Brain microvascular endothelial cell (primary cell): ENCODE measurements at regions not wholly inside any gene's neighbourhood (a gene's known extent, or its start where the extent isn't known, plus 50 kb on each side); places are given as distances from the start of the nearest gene placed in this dataset.
A peak's percentile ranks its signal among the peaks of the same experiment; 100 is the strongest.

Source experiments
- DNase-seq: peaks from one replicate; pipeline ENCODE4 v3.0.0-alpha.2; 2020
- H3K27ac ChIP-seq: fragments of 250-450 bp; sonication (Bioruptor Pico); 2 replicates; pipeline ENCODE4 v1.5.1; 2020; ENCODE audit warnings: mild to moderate bottlenecking, moderate library complexity
- H3K27me3 ChIP-seq: fragments of 250-450 bp; sonication (Bioruptor Pico); replicated peaks from 2 replicates; pipeline ENCODE4 v1.5.1; 2020; ENCODE audit warnings: mild to moderate bottlenecking
- H3K36me3 ChIP-seq: fragments of 250-450 bp; sonication (Bioruptor Pico); replicated peaks from 2 replicates; pipeline ENCODE4 v1.5.1; 2020; ENCODE audit warnings: mild to moderate bottlenecking
- H3K4me3 ChIP-seq: 2 replicates; pipeline ENCODE4 v1.5.1; 2011; ENCODE audit warnings: low read depth, mild to moderate bottlenecking, control low read depth, low read length, moderate library complexity
- in situ Hi-C: cut with HindIII; loops from 2 replicates; pipeline ENCODE4 v1.10.0; 2017; ENCODE audit warnings: low sequenced_read_pairs, low pct_ligation_motif_present
- TF ChIP-seq, protein P1 (sequence below): IDR thresholded peaks from 2 replicates; pipeline ENCODE4 v1.5.1; 2011; ENCODE audit warnings: low read depth, mild to moderate bottlenecking, moderate library complexity, low read length, control low read depth, inconsistent platforms; ENCODE audit errors: missing control alignments

GRCh38 chr3:80014576-80014975 lies 246.8 kb upstream of the ROBO1 start:
- in situ Hi-C loops = no loop called here
- Histone ChIP-seq H3K36me3 (no peaks in the 10 kb centered on the region), H3K27me3 (no peaks in the 10 kb centered on the region), H3K4me3 (no peak overlapping the region), H3K27ac (peak overlapping the region; percentile 68)
- TF ChIP-seq, protein P1, sequence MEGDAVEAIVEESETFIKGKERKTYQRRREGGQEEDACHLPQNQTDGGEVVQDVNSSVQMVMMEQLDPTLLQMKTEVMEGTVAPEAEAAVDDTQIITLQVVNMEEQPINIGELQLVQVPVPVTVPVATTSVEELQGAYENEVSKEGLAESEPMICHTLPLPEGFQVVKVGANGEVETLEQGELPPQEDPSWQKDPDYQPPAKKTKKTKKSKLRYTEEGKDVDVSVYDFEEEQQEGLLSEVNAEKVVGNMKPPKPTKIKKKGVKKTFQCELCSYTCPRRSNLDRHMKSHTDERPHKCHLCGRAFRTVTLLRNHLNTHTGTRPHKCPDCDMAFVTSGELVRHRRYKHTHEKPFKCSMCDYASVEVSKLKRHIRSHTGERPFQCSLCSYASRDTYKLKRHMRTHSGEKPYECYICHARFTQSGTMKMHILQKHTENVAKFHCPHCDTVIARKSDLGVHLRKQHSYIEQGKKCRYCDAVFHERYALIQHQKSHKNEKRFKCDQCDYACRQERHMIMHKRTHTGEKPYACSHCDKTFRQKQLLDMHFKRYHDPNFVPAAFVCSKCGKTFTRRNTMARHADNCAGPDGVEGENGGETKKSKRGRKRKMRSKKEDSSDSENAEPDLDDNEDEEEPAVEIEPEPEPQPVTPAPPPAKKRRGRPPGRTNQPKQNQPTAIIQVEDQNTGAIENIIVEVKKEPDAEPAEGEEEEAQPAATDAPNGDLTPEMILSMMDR = no peak
- DNase-seq = peak; percentile 88

DNA sequence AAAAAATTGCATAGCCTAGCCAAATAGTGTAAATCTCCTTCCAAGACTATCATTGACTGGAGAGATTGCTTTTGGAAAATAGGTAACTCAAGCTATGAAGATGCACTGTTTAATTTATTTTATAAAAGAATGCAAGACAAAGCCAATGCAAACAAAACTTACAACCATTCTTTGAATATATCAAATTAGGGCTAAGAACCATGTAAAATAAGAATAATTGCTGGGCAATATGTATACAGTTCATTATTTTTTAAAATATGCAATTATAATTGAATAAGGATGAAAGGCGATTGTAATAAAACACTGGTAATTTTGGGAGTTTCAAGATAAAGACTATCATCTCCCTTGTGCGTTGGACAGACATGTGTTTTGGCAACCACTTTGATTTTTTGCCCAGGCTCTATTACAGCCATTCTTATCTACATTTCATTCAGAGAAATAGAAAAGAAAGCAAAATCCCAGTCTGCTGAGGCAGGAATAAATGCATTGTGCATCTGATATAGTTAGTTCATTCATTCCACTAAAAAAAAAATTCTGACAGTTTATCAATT lies 242.3 kb upstream of the ROBO1 start:
- TF ChIP-seq, protein P1 = no peak
- in situ Hi-C loops = no loop called here
- H3K27me3 ChIP-seq = no peaks in the 10 kb centered on the region
- H3K4me3 ChIP-seq = no peak overlapping the region
- DNase-seq = no peak
- H3K27ac ChIP-seq = no peak overlapping the region
- H3K36me3 ChIP-seq = no peaks in the 10 kb centered on the region

DNA sequence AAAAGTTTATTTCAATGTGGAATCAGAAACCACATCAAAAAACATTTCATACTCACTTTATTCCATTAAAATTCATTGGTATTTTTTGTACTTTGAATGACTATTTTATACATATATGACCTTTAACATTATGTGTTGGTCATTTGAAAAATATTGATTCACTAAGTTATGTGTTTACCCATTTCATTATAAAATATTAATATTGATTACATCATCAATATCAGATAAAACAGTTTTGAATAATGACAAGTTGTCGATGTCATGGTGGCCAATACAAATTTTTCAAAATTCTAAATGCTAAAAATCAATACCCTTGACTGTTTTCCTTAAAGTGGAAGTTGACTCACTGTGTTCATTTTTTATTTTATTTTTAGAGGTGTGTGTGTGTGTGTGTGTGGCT lies 239.7 kb upstream of the ROBO1 start:
- DNase-seq = no peak
- no peak overlapping the region for H3K4me3 ChIP-seq
- H3K27me3 ChIP-seq = no peaks in the 10 kb centered on the region
- TF ChIP-seq, protein P1 = no peak
- H3K27ac ChIP-seq = no peak overlapping the region
- no peaks in the 10 kb centered on the region for H3K36me3 ChIP-seq
- in situ Hi-C loops = no loop called here

DNA sequence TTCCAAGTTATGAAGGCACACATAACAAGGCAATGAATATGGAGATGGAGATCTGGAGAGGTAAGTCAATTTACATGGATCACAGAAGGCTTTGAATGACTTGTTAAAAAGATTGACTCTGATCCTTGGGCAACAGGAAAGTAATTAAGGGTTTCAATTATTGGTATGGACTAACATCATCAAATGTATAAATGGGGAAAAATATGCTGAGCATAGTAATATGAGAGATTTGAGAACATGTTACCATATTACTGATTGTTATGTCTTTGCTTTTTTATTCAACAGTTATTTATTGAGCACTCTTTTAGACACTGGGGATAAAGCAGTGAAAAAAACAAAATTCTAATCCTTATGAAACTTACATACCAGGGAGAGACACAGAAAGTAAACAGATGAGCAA lies 238.5 kb upstream of the ROBO1 start:
- in situ Hi-C loops = no loop called here
- no peak for DNase-seq

GRCh38 chr3:80000022-80000421 lies 232.2 kb upstream of the ROBO1 start:
- H3K36me3 ChIP-seq = no peaks in the 10 kb centered on the region
- DNase-seq = no peak
- no peak overlapping the region for H3K27ac ChIP-seq
- in situ Hi-C loops = no loop called here
- no peak overlapping the region for H3K4me3 ChIP-seq
- H3K27me3 ChIP-seq = no peaks in the 10 kb centered on the region
- TF ChIP-seq, protein P1 = no peak

More for the DNA sequence above, 238.5 kb upstream of the ROBO1 start:
- Histone ChIP-seq H3K4me3 (no peak overlapping the region), H3K27me3 (no peaks in the 10 kb centered on the region), H3K27ac (no peak overlapping the region), H3K36me3 (no peaks in the 10 kb centered on the region)
- TF ChIP-seq, protein P1 = no peak

- in situ Hi-C loops = no loop called here
- H3K27ac ChIP-seq = no peak overlapping the region
- H3K36me3 ChIP-seq = no peaks in the 10 kb centered on the region
- TF ChIP-seq, protein P1 = no peak
- DNase-seq = no peak
- no peak overlapping the region for H3K4me3 ChIP-seq
- no peaks in the 10 kb centered on the region for H3K27me3 ChIP-seq
Observed at GRCh38 chr3:79994397-79994796, 226.6 kb upstream of the ROBO1 start.
